ENCODE measurements at regions not wholly inside any gene's neighbourhood (a gene's known extent, or its start where the extent isn't known, plus 50 kb on each side); places are given as distances from the start of the nearest gene placed in this dataset.

GRCh38 chr2:7539077-7539476 lies 621.9 kb downstream of the RNF144A start:
- TF ChIP-seq EZH2phosphoT487 (IDR thresholded peaks at IDR 0.05; ENCODE audit: borderline replicate concordance) (no peak), CTCF (conservative IDR thresholded peaks at IDR 0.05; ENCODE audit: low read length) (no peak)
- no peak overlapping the region for H2AFZ ChIP-seq (ENCODE audit: low read length)
- H3K79me2 ChIP-seq (ENCODE audit: insufficient read depth, low read length) = no peaks in the 10 kb centered on the region
- H3K36me3 ChIP-seq (ENCODE audit: insufficient read depth, low read length) = no peaks in the 10 kb centered on the region
- H3K4me1 ChIP-seq (ENCODE audit: insufficient read depth, low read length, poor library complexity, severe bottlenecking) = no peaks in the 10 kb centered on the region
- no peak overlapping the region for H3K4me3 ChIP-seq (ENCODE audit: low read length, poor library complexity, severe bottlenecking)
- H3K4me2 ChIP-seq (ENCODE audit: low read depth, low read length, poor library complexity, severe bottlenecking) = no peak overlapping the region
- H3K9me2 ChIP-seq (replicated peaks; ENCODE audit: low read depth, low read length) = no peaks in the 10 kb centered on the region
- no peaks in the 10 kb centered on the region for H3K27me3 ChIP-seq (ENCODE audit: insufficient read depth, low read length, poor library complexity, severe bottlenecking)
- H3F3A ChIP-seq (ENCODE audit: low read depth) = no peaks in the 10 kb centered on the region
- H3K9ac ChIP-seq (ENCODE audit: low read depth, low read length, poor library complexity, severe bottlenecking) = no peak overlapping the region
- no peaks in the 10 kb centered on the region for H4K20me1 ChIP-seq (ENCODE audit: insufficient read depth, low read length, poor library complexity, severe bottlenecking)
- 0 out of 2 replicates have a peak, but pooled peaks cover 8% of the 10 kb centered on the region for H3K9me3 ChIP-seq (ENCODE audit: insufficient read depth, low read depth, low read length)

GRCh38 chr2:7539760-7540159 lies 622.5 kb downstream of the RNF144A start:
- no peak for TF ChIP-seq CTCF (conservative IDR thresholded peaks at IDR 0.05; ENCODE audit: low read length)
- no peak for TF ChIP-seq EZH2phosphoT487 (IDR thresholded peaks at IDR 0.05; ENCODE audit: borderline replicate concordance)
- Histone ChIP-seq H3K4me2 (ENCODE audit: low read depth, low read length, poor library complexity, severe bottlenecking) (no peak overlapping the region), H3K79me2 (ENCODE audit: insufficient read depth, low read length) (no peaks in the 10 kb centered on the region), H3K9me3 (ENCODE audit: insufficient read depth, low read depth, low read length) (0 out of 2 replicates have a peak, but pooled peaks cover 8% of the 10 kb centered on the region), H4K20me1 (ENCODE audit: insufficient read depth, low read length, poor library complexity, severe bottlenecking) (no peaks in the 10 kb centered on the region), H3K27me3 (ENCODE audit: insufficient read depth, low read length, poor library complexity, severe bottlenecking) (no peaks in the 10 kb centered on the region), H3K9ac (ENCODE audit: low read depth, low read length, poor library complexity, severe bottlenecking) (no peak overlapping the region), H2AFZ (ENCODE audit: low read length) (no peak overlapping the region), H3K9me2 (replicated peaks; ENCODE audit: low read depth, low read length) (no peaks in the 10 kb centered on the region), H3K4me1 (ENCODE audit: insufficient read depth, low read length, poor library complexity, severe bottlenecking) (no peaks in the 10 kb centered on the region), H3F3A (ENCODE audit: low read depth) (no peaks in the 10 kb centered on the region), H3K4me3 (ENCODE audit: low read length, poor library complexity, severe bottlenecking) (no peak overlapping the region), H3K36me3 (ENCODE audit: insufficient read depth, low read length) (no peaks in the 10 kb centered on the region)

- H3K4me1 ChIP-seq (ENCODE audit: insufficient read depth, low read length, poor library complexity, severe bottlenecking) = peaks cover 4% of the 10 kb centered on the region
- TF ChIP-seq CTCF (conservative IDR thresholded peaks at IDR 0.05; ENCODE audit: low read length) = no peak
- TF ChIP-seq EZH2phosphoT487 (IDR thresholded peaks at IDR 0.05; ENCODE audit: borderline replicate concordance) = no peak
- H3K9ac ChIP-seq (ENCODE audit: low read depth, low read length, poor library complexity, severe bottlenecking) = no peak overlapping the region
- H3K36me3 ChIP-seq (ENCODE audit: insufficient read depth, low read length) = no peaks in the 10 kb centered on the region
- H3K79me2 ChIP-seq (ENCODE audit: insufficient read depth, low read length) = no peaks in the 10 kb centered on the region
- no peaks in the 10 kb centered on the region for H3K9me2 ChIP-seq (replicated peaks; ENCODE audit: low read depth, low read length)
- H3K27me3 ChIP-seq (ENCODE audit: insufficient read depth, low read length, poor library complexity, severe bottlenecking) = no peaks in the 10 kb centered on the region
- H3K4me3 ChIP-seq (ENCODE audit: low read length, poor library complexity, severe bottlenecking) = no peak overlapping the region
- no peaks in the 10 kb centered on the region for H3F3A ChIP-seq (ENCODE audit: low read depth)
- no peak overlapping the region for H2AFZ ChIP-seq (ENCODE audit: low read length)
- no peaks in the 10 kb centered on the region for H4K20me1 ChIP-seq (ENCODE audit: insufficient read depth, low read length, poor library complexity, severe bottlenecking)
- no peak overlapping the region for H3K4me2 ChIP-seq (ENCODE audit: low read depth, low read length, poor library complexity, severe bottlenecking)
- no peaks in the 10 kb centered on the region for H3K9me3 ChIP-seq (ENCODE audit: insufficient read depth, low read depth, low read length)
Observed at GRCh38 chr2:7552825-7553570, 635.8 kb downstream of the RNF144A start.

Measured in Loucy (cell line).